ENCODE measurements at regions not wholly inside any gene's neighbourhood (a gene's known extent, or its start where the extent isn't known, plus 50 kb on each side); places are given as distances from the start of the nearest gene placed in this dataset.

DNA sequence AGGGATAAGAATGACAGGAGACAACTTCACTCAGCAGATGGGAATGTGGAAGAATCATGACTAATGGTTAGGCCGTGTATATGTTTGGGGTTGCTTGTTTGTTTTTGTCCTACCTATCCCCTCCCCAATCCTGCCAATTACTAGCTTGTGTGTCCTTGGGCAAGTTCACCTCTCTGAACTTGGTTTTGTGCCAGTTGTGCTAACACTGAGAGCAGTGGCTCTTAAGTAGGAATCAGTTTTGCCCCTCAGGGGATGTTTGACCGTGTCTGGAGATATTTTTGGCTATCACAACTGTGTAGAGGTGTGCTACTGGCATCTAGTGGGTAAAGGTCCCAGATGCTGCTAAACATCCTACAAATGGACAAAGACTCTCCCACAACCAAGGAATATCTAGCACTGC lies 287.0 kb downstream of the DMRT2 start:
- Histone ChIP-seq H3K9me3 (replicated peaks; ENCODE audit: control insufficient read depth, insufficient read depth, low read length) (peaks cover 4% of the 10 kb centered on the region), H3K79me2 (ENCODE audit: control insufficient read depth, insufficient read depth, low read length) (no peaks in the 10 kb centered on the region), H3K4me2 (ENCODE audit: insufficient read depth, low read length) (no peak overlapping the region), H3K4me3 (replicated peaks in 1 of 3; ENCODE audit: insufficient read depth in 1 of 3, low read depth in 1 of 3, low read length in 3 of 3) (no peak overlapping the region), H3K27me3 (ENCODE audit: control insufficient read depth in 2 of 2, insufficient read depth in 2 of 2, low read length in 2 of 2) (no peaks in the 10 kb centered on the region), H2AFZ (ENCODE audit: low read depth, low read length) (no peak overlapping the region), H3K9ac (replicated peaks; ENCODE audit: extremely low read depth, insufficient read depth, low read length) (no peak overlapping the region), H3K9me1 (replicated peaks; ENCODE audit: control insufficient read depth, extremely low read depth, insufficient read depth, low read length) (no peaks in the 10 kb centered on the region), H3K27ac (ENCODE audit: insufficient read depth, low read depth, low read length) (no peak overlapping the region), H3K4me1 (ENCODE audit: control insufficient read depth, extremely low read depth, insufficient read depth, low read length) (no peaks in the 10 kb centered on the region), H4K20me1 (replicated peaks; ENCODE audit: control insufficient read depth, extremely low read depth, insufficient read depth, low read length) (no peaks in the 10 kb centered on the region), H3K36me3 (ENCODE audit: control insufficient read depth in 2 of 2, extremely low read depth in 1 of 2, insufficient read depth in 2 of 2, low read length in 2 of 2) (no peaks in the 10 kb centered on the region)
- CTCF ChIA-PET: no interaction called here
- intact Hi-C loops (cut with micrococcal nuclease): no loop called here
- BruUV-seq (replicated peaks): no TSS peak
- no peak for DNase-seq (ENCODE audit: low read depth, low spot score)
- dilution Hi-C loops (cut with MboI; ENCODE audit: extremely low pct_ligation_motif_present, low sequenced_read_pairs): no loop called here
- TF ChIP-seq POLR2AphosphoS5 (IDR thresholded peaks at IDR 0.05; ENCODE audit: insufficient read depth, low read depth, low read length) (no peak), EZH2 (IDR thresholded peaks at IDR 0.05; ENCODE audit: borderline replicate concordance, low read depth, low read length, severe bottlenecking) (no peak), JUN (IDR thresholded peaks at IDR 0.05; ENCODE audit: borderline replicate concordance, insufficient read depth, insufficient read length, low read depth) (no peak), GATA2 (IDR thresholded peaks at IDR 0.05; ENCODE audit: insufficient read depth, insufficient read length, low read depth, low read length) (no peak), MYC (IDR thresholded peaks at IDR 0.05; ENCODE audit: low read depth, low read length) (no peak), FOS (IDR thresholded peaks at IDR 0.05; ENCODE audit: borderline replicate concordance, insufficient read depth, low read length) (no peak), POLR2A (IDR thresholded peaks at IDR 0.05; ENCODE audit: low read depth, low read length) (no peak)
- TF ChIP-seq, protein P1, sequence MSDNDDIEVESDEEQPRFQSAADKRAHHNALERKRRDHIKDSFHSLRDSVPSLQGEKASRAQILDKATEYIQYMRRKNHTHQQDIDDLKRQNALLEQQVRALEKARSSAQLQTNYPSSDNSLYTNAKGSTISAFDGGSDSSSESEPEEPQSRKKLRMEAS (IDR thresholded peaks at IDR 0.05; ENCODE audit: insufficient read depth, insufficient read length): no peak
- TF ChIP-seq, protein P2, sequence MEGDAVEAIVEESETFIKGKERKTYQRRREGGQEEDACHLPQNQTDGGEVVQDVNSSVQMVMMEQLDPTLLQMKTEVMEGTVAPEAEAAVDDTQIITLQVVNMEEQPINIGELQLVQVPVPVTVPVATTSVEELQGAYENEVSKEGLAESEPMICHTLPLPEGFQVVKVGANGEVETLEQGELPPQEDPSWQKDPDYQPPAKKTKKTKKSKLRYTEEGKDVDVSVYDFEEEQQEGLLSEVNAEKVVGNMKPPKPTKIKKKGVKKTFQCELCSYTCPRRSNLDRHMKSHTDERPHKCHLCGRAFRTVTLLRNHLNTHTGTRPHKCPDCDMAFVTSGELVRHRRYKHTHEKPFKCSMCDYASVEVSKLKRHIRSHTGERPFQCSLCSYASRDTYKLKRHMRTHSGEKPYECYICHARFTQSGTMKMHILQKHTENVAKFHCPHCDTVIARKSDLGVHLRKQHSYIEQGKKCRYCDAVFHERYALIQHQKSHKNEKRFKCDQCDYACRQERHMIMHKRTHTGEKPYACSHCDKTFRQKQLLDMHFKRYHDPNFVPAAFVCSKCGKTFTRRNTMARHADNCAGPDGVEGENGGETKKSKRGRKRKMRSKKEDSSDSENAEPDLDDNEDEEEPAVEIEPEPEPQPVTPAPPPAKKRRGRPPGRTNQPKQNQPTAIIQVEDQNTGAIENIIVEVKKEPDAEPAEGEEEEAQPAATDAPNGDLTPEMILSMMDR (IDR thresholded peaks at IDR 0.05; ENCODE audit: extremely low read depth in 1 of 2, insufficient read depth in 1 of 2, low read depth in 1 of 2, low read length in 2 of 2): no peak
- POLR2A ChIA-PET: no interaction called here
- FAIRE-seq: no peak

Data from endothelial cell of umbilical vein (primary cell).